ENCODE measurements at regions not wholly inside any gene's neighbourhood (a gene's known extent, or its start where the extent isn't known, plus 50 kb on each side); places are given as distances from the start of the nearest gene placed in this dataset.

GRCh38 chrX:81708487-81708886 is 506.6 kb downstream of the SH3BGRL start:
- no peaks in the 10 kb centered on the region for H3K36me3 Mint-ChIP-seq
- no peaks in the 10 kb centered on the region for H3K4me1 Mint-ChIP-seq
- H3K27ac Mint-ChIP-seq = no peak overlapping the region
- Histone ChIP-seq H3K9me3 (replicated peaks in 1 of 2; ENCODE audit: control insufficient read depth in 1 of 2, insufficient read depth in 1 of 2, low read length in 2 of 2) (no peaks in the 10 kb centered on the region), H3K79me2 (ENCODE audit: insufficient read depth, low read length) (no peaks in the 10 kb centered on the region), H3K27ac (ENCODE audit: low read depth in 1 of 2, low read length in 2 of 2) (no peak overlapping the region), H3K9ac (ENCODE audit: insufficient read depth, low read length, poor library complexity, severe bottlenecking) (no peak overlapping the region), H4K20me1 (ENCODE audit: insufficient read depth, low read length) (no peaks in the 10 kb centered on the region), H3K4me1 (ENCODE audit: control insufficient read depth in 1 of 2, insufficient read depth in 2 of 2, low read length in 2 of 2) (no peaks in the 10 kb centered on the region), H3K4me2 (replicated peaks; ENCODE audit: extremely low read depth, low read length, poor library complexity, severe bottlenecking) (no peak overlapping the region), H3K4me3 (replicated peaks in 1 of 3; ENCODE audit: low read depth in 2 of 3, low read length in 3 of 3) (no peak overlapping the region), H3K27me3 (ENCODE audit: control insufficient read depth in 2 of 2, insufficient read depth in 2 of 2, low read length in 2 of 2) (no peaks in the 10 kb centered on the region), H2AFZ (ENCODE audit: insufficient read depth, low read depth, low read length, poor library complexity, severe bottlenecking) (no peak overlapping the region), H3K36me3 (replicated peaks in 1 of 2; ENCODE audit: control insufficient read depth in 1 of 2, insufficient read depth in 2 of 2, low read length in 2 of 2) (no peaks in the 10 kb centered on the region)
- no peak overlapping the region for H3K4me3 Mint-ChIP-seq
- H3K27me3 Mint-ChIP-seq (ENCODE audit: low read depth in 3 of 3) = no peaks in the 10 kb centered on the region
- DNase-seq = no peak
- WGBS (ENCODE audit: insufficient coverage) = no CpG with 5 or more reads among the region's 3 CpGs
- no peak for TF ChIP-seq CTCF (IDR thresholded peaks at IDR 0.05)
- intact Hi-C loops (cut with micrococcal nuclease) = no loop called here
- peaks cover 0 to 3% (median 0%) of the 10 kb centered on the region in 7 donors for H3K9me3 Mint-ChIP-seq

GRCh38 chrX:81728622-81729021 is 526.7 kb downstream of the SH3BGRL start:
- Mint-ChIP-seq H3K36me3 (no peaks in the 10 kb centered on the region), H3K4me3 (no peak overlapping the region), H3K27me3 (ENCODE audit: low read depth in 3 of 3) (peaks cover 0 to 1% (median 0%) of the 10 kb centered on the region in 3 donors), H3K9me3 (peaks cover 0 to 14% (median 8%) of the 10 kb centered on the region in 7 donors), H3K4me1 (no peaks in the 10 kb centered on the region), H3K27ac (no peak overlapping the region)
- Histone ChIP-seq H3K9me3 (replicated peaks in 1 of 2; ENCODE audit: control insufficient read depth in 1 of 2, insufficient read depth in 1 of 2, low read length in 2 of 2) (peaks cover 22 to 33% of the 10 kb centered on the region in 2 donors), H3K27ac (ENCODE audit: low read depth in 1 of 2, low read length in 2 of 2) (no peak overlapping the region), H3K9ac (ENCODE audit: insufficient read depth, low read length, poor library complexity, severe bottlenecking) (no peak overlapping the region), H3K4me1 (ENCODE audit: control insufficient read depth in 1 of 2, insufficient read depth in 2 of 2, low read length in 2 of 2) (no peaks in the 10 kb centered on the region), H2AFZ (ENCODE audit: insufficient read depth, low read depth, low read length, poor library complexity, severe bottlenecking) (no peak overlapping the region), H3K4me3 (replicated peaks in 1 of 3; ENCODE audit: low read depth in 2 of 3, low read length in 3 of 3) (no peak overlapping the region), H3K27me3 (ENCODE audit: control insufficient read depth in 2 of 2, insufficient read depth in 2 of 2, low read length in 2 of 2) (no peaks in the 10 kb centered on the region), H4K20me1 (ENCODE audit: insufficient read depth, low read length) (no peaks in the 10 kb centered on the region), H3K36me3 (replicated peaks in 1 of 2; ENCODE audit: control insufficient read depth in 1 of 2, insufficient read depth in 2 of 2, low read length in 2 of 2) (no peaks in the 10 kb centered on the region), H3K4me2 (replicated peaks; ENCODE audit: extremely low read depth, low read length, poor library complexity, severe bottlenecking) (no peak overlapping the region), H3K79me2 (ENCODE audit: insufficient read depth, low read length) (no peaks in the 10 kb centered on the region)
- TF ChIP-seq CTCF (IDR thresholded peaks at IDR 0.05) = no peak
- no peak for DNase-seq
- 90% methylated on average over 2 of the region's 2 CpGs for WGBS (ENCODE audit: insufficient coverage)
- intact Hi-C loops (cut with micrococcal nuclease) = no loop called here
